ENCODE measurements at regions not wholly inside any gene's neighbourhood (a gene's known extent, or its start where the extent isn't known, plus 50 kb on each side); places are given as distances from the start of the nearest gene placed in this dataset.
A peak's percentile ranks its signal among the peaks of the same experiment; 100 is the strongest.

- DNase-seq: no peak
- H3K36me3 ChIP-seq (replicated peaks): no peaks in the 10 kb centered on the region
- in situ Hi-C loops (cut with HindIII; ENCODE audit: low pct_ligation_motif_present, low sequenced_read_pairs): no loop called here
- H3K27me3 ChIP-seq (replicated peaks): no peaks in the 10 kb centered on the region
- TF ChIP-seq, protein P1, sequence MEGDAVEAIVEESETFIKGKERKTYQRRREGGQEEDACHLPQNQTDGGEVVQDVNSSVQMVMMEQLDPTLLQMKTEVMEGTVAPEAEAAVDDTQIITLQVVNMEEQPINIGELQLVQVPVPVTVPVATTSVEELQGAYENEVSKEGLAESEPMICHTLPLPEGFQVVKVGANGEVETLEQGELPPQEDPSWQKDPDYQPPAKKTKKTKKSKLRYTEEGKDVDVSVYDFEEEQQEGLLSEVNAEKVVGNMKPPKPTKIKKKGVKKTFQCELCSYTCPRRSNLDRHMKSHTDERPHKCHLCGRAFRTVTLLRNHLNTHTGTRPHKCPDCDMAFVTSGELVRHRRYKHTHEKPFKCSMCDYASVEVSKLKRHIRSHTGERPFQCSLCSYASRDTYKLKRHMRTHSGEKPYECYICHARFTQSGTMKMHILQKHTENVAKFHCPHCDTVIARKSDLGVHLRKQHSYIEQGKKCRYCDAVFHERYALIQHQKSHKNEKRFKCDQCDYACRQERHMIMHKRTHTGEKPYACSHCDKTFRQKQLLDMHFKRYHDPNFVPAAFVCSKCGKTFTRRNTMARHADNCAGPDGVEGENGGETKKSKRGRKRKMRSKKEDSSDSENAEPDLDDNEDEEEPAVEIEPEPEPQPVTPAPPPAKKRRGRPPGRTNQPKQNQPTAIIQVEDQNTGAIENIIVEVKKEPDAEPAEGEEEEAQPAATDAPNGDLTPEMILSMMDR (IDR thresholded peaks at IDR 0.05; ENCODE audit: low read depth, low read length, missing control alignments): no peak
- no peak overlapping the region for H3K4me3 ChIP-seq (ENCODE audit: low read depth, low read length)
- H3K27ac ChIP-seq: peak overlapping the region; percentile 25
Observed at GRCh38 chr3:40976241-40976640, 223.1 kb upstream of the CTNNB1 start.

DNA sequence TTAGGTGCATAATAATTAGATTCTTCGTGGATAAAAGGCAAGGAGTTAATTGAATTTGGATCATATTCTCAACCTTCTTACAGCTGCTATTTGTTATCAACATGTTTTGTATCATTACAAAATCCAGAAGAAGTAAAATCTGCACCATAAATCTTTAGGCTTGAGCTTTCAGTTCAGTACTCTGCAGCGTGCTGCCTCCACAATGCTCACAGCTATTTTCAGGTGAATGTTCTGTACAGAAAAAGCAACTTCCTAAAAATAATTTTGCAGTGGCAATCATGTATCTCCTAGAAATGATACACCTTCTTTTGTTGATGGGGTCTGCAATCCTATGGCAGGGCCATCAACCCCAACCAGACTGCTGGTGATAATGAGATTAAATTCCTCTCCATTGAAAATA is 220.9 kb upstream of the CTNNB1 start:
- TF ChIP-seq, protein P1 (IDR thresholded peaks at IDR 0.05; ENCODE audit: low read depth, low read length, missing control alignments): no peak
- no peak overlapping the region for H3K4me3 ChIP-seq (ENCODE audit: low read depth, low read length)

GRCh38 chr3:40979962-40980361 is 219.3 kb upstream of the CTNNB1 start:
- in situ Hi-C loops (cut with HindIII; ENCODE audit: low pct_ligation_motif_present, low sequenced_read_pairs): no loop called here
- TF ChIP-seq, protein P1 (IDR thresholded peaks at IDR 0.05; ENCODE audit: low read depth, low read length, missing control alignments): no peak
- no peak for DNase-seq
- Histone ChIP-seq H3K4me3 (ENCODE audit: low read depth, low read length) (no peak overlapping the region), H3K27ac (no peak overlapping the region), H3K36me3 (replicated peaks) (no peaks in the 10 kb centered on the region), H3K27me3 (replicated peaks) (no peaks in the 10 kb centered on the region)

More for the DNA sequence above, 220.9 kb upstream of the CTNNB1 start:
- Histone ChIP-seq H3K36me3 (replicated peaks) (no peaks in the 10 kb centered on the region), H3K27ac (no peak overlapping the region), H3K27me3 (replicated peaks) (no peaks in the 10 kb centered on the region)
- in situ Hi-C loops (cut with HindIII; ENCODE audit: low pct_ligation_motif_present, low sequenced_read_pairs): no loop called here
- DNase-seq: no peak

- no peak overlapping the region for H3K27ac ChIP-seq
- no peaks in the 10 kb centered on the region for H3K36me3 ChIP-seq (replicated peaks)
- no peak overlapping the region for H3K4me3 ChIP-seq (ENCODE audit: low read depth, low read length)
- TF ChIP-seq, protein P1 (IDR thresholded peaks at IDR 0.05; ENCODE audit: low read depth, low read length, missing control alignments): no peak
- in situ Hi-C loops (cut with HindIII; ENCODE audit: low pct_ligation_motif_present, low sequenced_read_pairs): no loop called here
- no peak for DNase-seq
- no peaks in the 10 kb centered on the region for H3K27me3 ChIP-seq (replicated peaks)
Observed at GRCh38 chr3:40980467-40980866, 218.8 kb upstream of the CTNNB1 start.

DNA sequence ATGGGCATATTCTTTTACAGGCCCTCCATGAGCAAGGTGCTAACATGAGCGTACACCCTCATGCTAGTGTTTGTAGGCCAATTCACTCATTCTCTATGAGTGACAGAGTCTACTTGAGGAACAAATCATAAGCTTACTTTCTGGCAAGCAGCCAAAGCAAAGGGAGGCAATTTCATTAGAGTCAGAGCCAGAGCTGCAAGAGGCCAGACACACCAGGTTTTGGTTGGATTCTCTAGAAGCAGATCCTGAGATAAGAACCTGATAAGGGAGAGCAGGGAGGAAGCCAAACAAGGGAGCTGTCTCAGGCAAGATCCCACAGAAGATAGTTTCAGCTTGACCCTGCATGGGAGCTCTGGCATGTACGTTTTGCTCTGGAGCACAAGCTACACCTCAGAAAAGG is 214.1 kb upstream of the CTNNB1 start:
- in situ Hi-C loops (cut with HindIII; ENCODE audit: low pct_ligation_motif_present, low sequenced_read_pairs): no loop called here
- no peaks in the 10 kb centered on the region for H3K36me3 ChIP-seq (replicated peaks)
- no peaks in the 10 kb centered on the region for H3K27me3 ChIP-seq (replicated peaks)
- TF ChIP-seq, protein P1 (IDR thresholded peaks at IDR 0.05; ENCODE audit: low read depth, low read length, missing control alignments): no peak
- DNase-seq: no peak
- no peak overlapping the region for H3K4me3 ChIP-seq (ENCODE audit: low read depth, low read length)
- H3K27ac ChIP-seq: no peak overlapping the region

GRCh38 chr3:40988468-40988867 is 210.8 kb upstream of the CTNNB1 start:
- Histone ChIP-seq H3K36me3 (replicated peaks) (no peaks in the 10 kb centered on the region), H3K27me3 (replicated peaks) (no peaks in the 10 kb centered on the region), H3K4me3 (ENCODE audit: low read depth, low read length) (no peak overlapping the region), H3K27ac (no peak overlapping the region)
- in situ Hi-C loops (cut with HindIII; ENCODE audit: low pct_ligation_motif_present, low sequenced_read_pairs): no loop called here
- no peak for DNase-seq
- TF ChIP-seq, protein P1 (IDR thresholded peaks at IDR 0.05; ENCODE audit: low read depth, low read length, missing control alignments): no peak
